GM06990 (cell line): ENCODE measurements at regions not wholly inside any gene's neighbourhood (a gene's known extent, or its start where the extent isn't known, plus 50 kb on each side); places are given as distances from the start of the nearest gene placed in this dataset.

ENCODE experiments used
- DNase-seq: peaks from one replicate; pipeline ENCODE4 v3.0.0-alpha.2; 2011; ENCODE audit not compliant: insufficient read length; ENCODE audit errors: extremely low read depth
- H3K27me3 ChIP-seq: replicated peaks from 2 replicates; pipeline ENCODE4 v1.6.0; 2011; ENCODE audit warnings: low read length; ENCODE audit not compliant: control insufficient read depth, insufficient read depth
- H3K36me3 ChIP-seq: 2 replicates; pipeline ENCODE4 v1.5.1; 2011; ENCODE audit warnings: low read length; ENCODE audit not compliant: control insufficient read depth, insufficient read depth
- H3K4me3 ChIP-seq: replicated peaks from 2 replicates; pipeline ENCODE4 v1.5.1; 2011; ENCODE audit warnings: low read depth, mild to moderate bottlenecking, control low read depth, low read length
- CTCF ChIP-seq: IDR thresholded peaks from 2 replicates; pipeline ENCODE4 v1.5.1; 2011; ENCODE audit warnings: low read length, control low read depth, mild to moderate bottlenecking, inconsistent platforms; ENCODE audit not compliant: insufficient read depth, poor library complexity, severe bottlenecking

DNA sequence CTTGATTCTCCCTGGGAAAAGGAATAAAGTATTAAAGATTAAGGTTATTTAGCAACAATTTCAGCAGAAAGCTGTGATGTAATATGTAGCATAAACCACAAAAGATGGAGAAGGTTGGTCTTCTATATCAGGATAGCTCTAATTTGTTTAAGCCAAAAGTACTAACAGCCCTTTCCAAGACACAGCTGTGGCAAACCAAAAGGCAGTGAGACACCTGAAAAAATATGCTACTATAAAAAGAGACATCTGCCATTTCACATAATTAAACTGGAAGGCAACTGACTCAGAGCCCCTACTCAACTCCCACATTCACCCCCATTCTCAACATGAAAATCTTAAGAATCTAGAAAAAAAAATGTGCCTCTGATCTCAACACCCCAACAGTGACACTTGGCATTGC, 390.2 kb upstream of the PRICKLE1 start:
- no peaks in the 10 kb centered on the region for H3K27me3 ChIP-seq
- DNase-seq, result no peak
- H3K36me3 ChIP-seq, result no peaks in the 10 kb centered on the region
- H3K4me3 ChIP-seq, result no peak overlapping the region
- no peak for TF ChIP-seq CTCF

DNA sequence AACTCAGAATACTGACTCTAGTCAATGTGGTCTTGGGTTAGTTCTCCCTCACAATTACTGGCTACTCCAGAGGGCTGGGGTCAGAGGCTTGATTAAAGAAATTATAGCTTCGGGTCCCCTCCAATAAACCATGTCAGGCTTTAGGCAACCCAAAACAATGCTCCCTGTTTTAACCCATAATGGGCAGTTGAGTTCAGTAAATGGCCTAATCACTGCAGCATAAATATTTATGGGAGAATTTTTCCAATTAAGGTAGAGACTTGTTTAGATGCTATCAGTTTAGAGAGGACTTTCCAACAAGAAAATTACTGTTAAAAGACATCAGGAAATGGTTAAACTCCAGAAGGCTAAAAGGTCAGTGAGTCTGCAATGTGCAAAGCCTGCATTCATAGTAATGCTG, 389.2 kb upstream of the PRICKLE1 start:
- Histone ChIP-seq H3K36me3 (no peaks in the 10 kb centered on the region), H3K4me3 (no peak overlapping the region), H3K27me3 (no peaks in the 10 kb centered on the region)
- no peak for TF ChIP-seq CTCF
- DNase-seq, result no peak

DNA sequence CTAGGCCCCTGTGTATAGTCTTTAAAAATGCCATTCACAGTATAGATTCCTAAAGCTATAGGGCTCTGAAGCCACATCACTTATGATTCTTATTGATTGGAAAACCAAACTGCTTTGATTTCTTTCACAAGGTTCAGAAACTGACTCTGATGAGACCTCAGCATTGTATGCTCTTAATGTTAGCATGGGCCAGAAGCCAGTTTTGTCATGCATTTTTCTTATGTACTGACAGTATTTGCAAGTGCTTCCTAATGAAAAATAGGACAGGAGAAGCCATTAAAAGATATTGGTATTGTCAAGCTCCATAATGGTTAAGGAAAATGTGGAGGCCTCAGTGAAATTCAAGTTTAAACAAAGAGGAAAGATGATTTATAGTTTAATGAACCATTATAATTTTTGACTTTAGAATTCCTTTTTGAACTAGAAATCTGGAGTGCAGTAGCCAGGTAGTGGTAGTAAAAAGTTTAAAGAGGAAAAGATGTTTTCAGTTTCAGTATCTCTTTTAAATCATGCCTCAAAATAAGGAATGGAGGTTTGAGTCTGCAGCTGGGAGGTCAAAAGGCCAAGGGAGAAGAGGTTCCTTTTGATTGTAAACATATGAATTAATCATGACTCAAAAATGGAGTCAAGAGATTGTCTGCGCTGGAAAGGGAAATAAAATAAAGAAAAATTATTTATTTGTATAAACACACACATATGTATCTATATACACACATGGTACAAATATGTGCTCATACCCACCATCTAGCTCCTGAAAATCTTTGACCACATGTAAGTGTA, 388.1 kb upstream of the PRICKLE1 start:
- Histone ChIP-seq H3K4me3 (no peak overlapping the region), H3K27me3 (no peaks in the 10 kb centered on the region), H3K36me3 (no peaks in the 10 kb centered on the region)
- TF ChIP-seq CTCF, result no peak
- DNase-seq, result no peak

DNA sequence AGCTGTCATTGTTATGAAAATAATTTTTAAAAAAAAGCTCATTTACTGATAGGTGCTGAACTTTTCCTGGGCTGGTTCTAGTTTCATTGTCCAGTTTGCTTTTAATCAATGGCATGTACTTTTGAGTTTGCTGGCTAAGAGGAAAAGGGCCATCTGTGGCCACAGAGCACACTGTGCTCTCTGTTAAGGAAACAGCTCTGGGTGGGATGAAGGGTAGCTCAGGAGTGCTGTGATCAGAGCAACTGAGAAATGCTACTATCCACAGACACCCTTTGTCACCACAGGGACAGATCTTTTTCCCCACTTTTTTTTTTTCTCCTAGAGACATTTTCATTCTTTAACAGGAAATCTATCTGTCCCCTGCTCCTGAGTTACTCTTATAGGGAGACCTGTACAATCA, 387.1 kb upstream of the PRICKLE1 start:
- DNase-seq, result no peak
- TF ChIP-seq CTCF, result no peak
- no peaks in the 10 kb centered on the region for H3K27me3 ChIP-seq
- H3K4me3 ChIP-seq, result no peak overlapping the region
- no peaks in the 10 kb centered on the region for H3K36me3 ChIP-seq

GRCh38 chr12:42976122-42976521, 386.6 kb upstream of the PRICKLE1 start:
- TF ChIP-seq CTCF, result no peak
- H3K27me3 ChIP-seq, result no peaks in the 10 kb centered on the region
- no peak overlapping the region for H3K4me3 ChIP-seq
- no peaks in the 10 kb centered on the region for H3K36me3 ChIP-seq
- no peak for DNase-seq

DNA sequence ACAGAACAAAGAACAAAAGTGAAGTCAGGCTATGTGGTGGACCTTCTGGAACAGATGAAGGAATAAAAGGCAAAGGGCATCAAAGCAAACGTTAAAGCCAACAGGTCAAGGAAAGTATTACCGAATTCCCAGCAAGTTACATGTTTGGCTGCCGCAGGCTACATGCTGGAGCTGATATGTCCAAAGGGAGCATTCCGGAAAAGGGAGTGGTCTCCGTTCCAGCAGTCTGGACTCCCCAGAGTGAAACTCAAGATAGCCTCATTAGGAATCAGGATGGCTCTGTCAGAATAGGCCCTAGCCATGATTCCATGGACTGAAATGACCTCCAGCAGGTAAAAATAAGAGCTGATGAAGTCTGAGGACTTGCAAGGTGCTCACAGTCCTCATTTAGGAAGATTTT, 379.8 kb upstream of the PRICKLE1 start:
- no peaks in the 10 kb centered on the region; the same call in 1 of the 2 replicates for H3K27me3 ChIP-seq
- DNase-seq, result no peak
- no peak overlapping the region for H3K4me3 ChIP-seq
- H3K36me3 ChIP-seq, result no peaks in the 10 kb centered on the region
- TF ChIP-seq CTCF, result no peak
